ENCODE measurements at regions not wholly inside any gene's neighbourhood (a gene's known extent, or its start where the extent isn't known, plus 50 kb on each side); places are given as distances from the start of the nearest gene placed in this dataset.

DNA sequence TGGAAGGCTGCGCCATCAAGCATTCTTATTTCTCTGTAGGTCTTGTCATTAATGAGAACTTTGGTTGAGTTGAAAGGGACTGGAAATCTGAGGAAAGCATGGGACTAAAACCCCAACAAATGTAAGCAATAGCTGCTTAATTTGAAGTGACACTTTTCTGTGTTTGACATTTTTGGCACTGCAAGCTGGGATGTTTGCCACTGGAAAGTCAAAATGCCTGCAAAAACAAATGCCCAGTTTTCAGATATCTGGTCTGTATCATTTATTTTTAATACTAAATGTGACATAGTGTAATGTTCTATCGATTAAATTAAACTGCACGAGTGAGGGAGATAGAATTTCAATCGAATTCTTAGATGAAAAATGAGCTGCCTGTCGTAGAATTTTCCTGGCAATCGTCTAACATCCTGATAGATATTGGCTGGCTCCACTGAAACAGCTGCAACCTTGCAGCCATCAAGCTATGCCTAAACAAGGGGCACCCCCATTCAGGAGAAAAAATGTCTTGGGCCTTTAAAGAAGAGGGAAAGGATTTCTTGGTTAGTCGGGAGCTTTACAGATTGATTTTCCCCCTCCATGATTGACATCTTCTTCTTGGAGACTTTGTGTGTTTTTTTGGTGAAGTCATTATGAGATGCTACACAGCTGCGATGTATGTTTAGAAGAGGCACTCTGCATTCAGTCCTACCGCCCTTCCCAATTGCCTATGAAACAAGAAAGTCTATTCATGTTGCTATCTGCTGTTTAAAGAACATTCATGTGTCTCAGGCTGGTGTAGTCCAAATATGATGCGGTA is 316.7 kb upstream of the TBL1XR1 start:
- intact Hi-C loops (cut with DNase I, micrococcal nuclease), result no loop called here
- no peak overlapping the region for H3K27ac Mint-ChIP-seq
- H3K27me3 Mint-ChIP-seq, result no peaks in the 10 kb centered on the region
- DNase-seq, result no peak
- POLR2A ChIA-PET, result no interaction called here
- H3K27me3 ChIP-seq (ENCODE audit: control insufficient read depth in 1 of 2, insufficient read depth in 2 of 2, low read length in 2 of 2), result no peaks in the 10 kb centered on the region
- no peak overlapping the region for H3K4me3 Mint-ChIP-seq
- H3K36me3 ChIP-seq (ENCODE audit: insufficient read depth, low read length), result no peaks in the 10 kb centered on the region
- no peaks in the 10 kb centered on the region for H3K4me1 Mint-ChIP-seq (ENCODE audit: low read depth)
- CTCF ChIA-PET, result no interaction called here
- no peaks in the 10 kb centered on the region for H3K36me3 Mint-ChIP-seq (ENCODE audit: low read depth)
- TF ChIP-seq, protein P1, sequence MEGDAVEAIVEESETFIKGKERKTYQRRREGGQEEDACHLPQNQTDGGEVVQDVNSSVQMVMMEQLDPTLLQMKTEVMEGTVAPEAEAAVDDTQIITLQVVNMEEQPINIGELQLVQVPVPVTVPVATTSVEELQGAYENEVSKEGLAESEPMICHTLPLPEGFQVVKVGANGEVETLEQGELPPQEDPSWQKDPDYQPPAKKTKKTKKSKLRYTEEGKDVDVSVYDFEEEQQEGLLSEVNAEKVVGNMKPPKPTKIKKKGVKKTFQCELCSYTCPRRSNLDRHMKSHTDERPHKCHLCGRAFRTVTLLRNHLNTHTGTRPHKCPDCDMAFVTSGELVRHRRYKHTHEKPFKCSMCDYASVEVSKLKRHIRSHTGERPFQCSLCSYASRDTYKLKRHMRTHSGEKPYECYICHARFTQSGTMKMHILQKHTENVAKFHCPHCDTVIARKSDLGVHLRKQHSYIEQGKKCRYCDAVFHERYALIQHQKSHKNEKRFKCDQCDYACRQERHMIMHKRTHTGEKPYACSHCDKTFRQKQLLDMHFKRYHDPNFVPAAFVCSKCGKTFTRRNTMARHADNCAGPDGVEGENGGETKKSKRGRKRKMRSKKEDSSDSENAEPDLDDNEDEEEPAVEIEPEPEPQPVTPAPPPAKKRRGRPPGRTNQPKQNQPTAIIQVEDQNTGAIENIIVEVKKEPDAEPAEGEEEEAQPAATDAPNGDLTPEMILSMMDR (IDR thresholded peaks at IDR 0.05), result no peak
- H3K27ac ChIP-seq (ENCODE audit: low read depth in 1 of 2, low read length in 2 of 2), result no peak overlapping the region
- no peaks in the 10 kb centered on the region for H3K4me1 ChIP-seq (ENCODE audit: insufficient read depth, low read length)
- no peaks in the 10 kb centered on the region for H3K9me3 Mint-ChIP-seq
- ATAC-seq (ENCODE audit: poor library complexity), result no peak
- H3K9me3 ChIP-seq (ENCODE audit: control insufficient read depth in 1 of 2, insufficient read depth in 1 of 2, low read length in 2 of 2), result no peaks in the 10 kb centered on the region
- no peak overlapping the region for H3K4me3 ChIP-seq (ENCODE audit: low read length)

DNA sequence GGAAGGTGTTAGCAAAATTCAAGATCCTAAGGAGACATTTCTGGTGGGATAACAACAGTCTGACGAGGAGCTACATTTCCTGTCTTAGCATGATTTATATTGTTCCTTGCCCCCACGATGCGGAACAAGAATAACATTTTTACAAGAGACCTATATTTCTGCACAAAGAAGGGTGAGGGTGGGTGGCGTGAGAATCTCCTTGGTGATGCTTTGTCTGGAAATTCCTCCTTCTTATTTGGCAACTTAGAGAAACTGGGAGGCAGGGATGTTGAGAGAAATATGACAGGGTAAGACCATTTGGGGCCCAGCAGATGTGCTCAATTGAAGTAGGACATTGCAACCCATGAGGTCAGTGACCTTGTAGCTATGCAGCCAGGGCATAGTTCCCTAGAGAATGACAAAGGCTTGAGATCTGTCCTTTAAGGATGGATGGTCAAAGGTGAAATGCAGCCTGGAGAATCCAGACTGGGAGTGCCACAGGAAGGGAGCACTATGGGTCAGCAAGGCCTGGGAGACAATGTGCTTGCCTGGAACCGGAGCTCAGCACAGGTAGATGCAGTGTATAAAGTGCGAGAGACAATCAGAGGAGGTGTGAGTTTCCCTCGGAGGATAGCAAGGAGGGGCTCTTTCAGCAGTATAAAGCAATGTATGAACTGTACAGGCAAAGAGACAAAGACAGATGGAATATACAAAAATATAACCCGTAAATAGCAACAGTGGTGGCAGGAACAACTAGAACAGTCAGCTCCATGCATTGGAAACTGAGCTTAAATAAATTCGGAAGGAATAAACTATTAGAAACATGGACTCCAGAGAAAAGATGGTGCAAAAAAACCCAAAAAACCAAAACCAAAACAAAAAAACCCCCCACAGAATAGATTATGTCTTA is 317.6 kb upstream of the TBL1XR1 start:
- H3K4me3 ChIP-seq (ENCODE audit: low read length), result no peak overlapping the region
- no peak overlapping the region for H3K27ac ChIP-seq (ENCODE audit: low read depth in 1 of 2, low read length in 2 of 2)
- no peak overlapping the region for H3K4me3 Mint-ChIP-seq
- CTCF ChIA-PET, result no interaction called here
- no peak overlapping the region for H3K27ac Mint-ChIP-seq
- no peaks in the 10 kb centered on the region for H3K27me3 Mint-ChIP-seq
- POLR2A ChIA-PET, result interaction anchor here (1.0 kb wide), 1 partner anchor 23 kb away, joined by 3 read pairs; no protein-coding TSS in a partner anchor
- DNase-seq (no peak), ATAC-seq (ENCODE audit: poor library complexity) (no peak)
- H3K27me3 ChIP-seq (ENCODE audit: control insufficient read depth in 1 of 2, insufficient read depth in 2 of 2, low read length in 2 of 2), result no peaks in the 10 kb centered on the region
- no peaks in the 10 kb centered on the region for H3K4me1 ChIP-seq (ENCODE audit: insufficient read depth, low read length)
- no peaks in the 10 kb centered on the region for H3K9me3 Mint-ChIP-seq
- intact Hi-C loops (cut with DNase I, micrococcal nuclease), result no loop called here
- no peaks in the 10 kb centered on the region for H3K36me3 Mint-ChIP-seq (ENCODE audit: low read depth)
- no peaks in the 10 kb centered on the region for H3K9me3 ChIP-seq (ENCODE audit: control insufficient read depth in 1 of 2, insufficient read depth in 1 of 2, low read length in 2 of 2)
- no peaks in the 10 kb centered on the region for H3K4me1 Mint-ChIP-seq (ENCODE audit: low read depth)
- TF ChIP-seq, protein P1 (IDR thresholded peaks at IDR 0.05), result no peak
- H3K36me3 ChIP-seq (ENCODE audit: insufficient read depth, low read length), result no peaks in the 10 kb centered on the region

DNA sequence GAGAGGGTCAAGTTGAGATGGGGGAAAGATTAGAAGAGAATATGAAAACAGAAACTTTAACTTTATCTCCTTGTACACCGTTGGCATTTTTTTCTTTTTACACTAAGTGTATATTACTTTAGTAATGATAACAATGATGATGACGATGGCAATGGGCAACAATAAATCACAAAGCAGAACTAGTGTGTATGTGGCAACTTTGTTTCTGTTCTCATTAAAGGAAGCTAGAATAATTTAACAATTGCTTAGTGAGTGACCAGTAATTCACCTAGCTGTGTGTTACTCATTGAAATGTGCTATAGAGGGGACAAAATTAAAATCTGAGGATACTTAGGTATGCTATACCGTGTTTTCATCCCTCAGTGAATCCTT is 318.5 kb upstream of the TBL1XR1 start:
- Histone ChIP-seq H3K4me1 (ENCODE audit: insufficient read depth, low read length) (no peaks in the 10 kb centered on the region), H3K27ac (ENCODE audit: low read depth in 1 of 2, low read length in 2 of 2) (no peak overlapping the region), H3K27me3 (ENCODE audit: control insufficient read depth in 1 of 2, insufficient read depth in 2 of 2, low read length in 2 of 2) (no peaks in the 10 kb centered on the region), H3K36me3 (ENCODE audit: insufficient read depth, low read length) (no peaks in the 10 kb centered on the region), H3K9me3 (ENCODE audit: control insufficient read depth in 1 of 2, insufficient read depth in 1 of 2, low read length in 2 of 2) (no peaks in the 10 kb centered on the region), H3K4me3 (ENCODE audit: low read length) (no peak overlapping the region)
- TF ChIP-seq, protein P1 (IDR thresholded peaks at IDR 0.05), result no peak
- H3K27ac Mint-ChIP-seq, result no peak overlapping the region
- no peaks in the 10 kb centered on the region for H3K27me3 Mint-ChIP-seq
- H3K4me3 Mint-ChIP-seq, result no peak overlapping the region
- no peaks in the 10 kb centered on the region for H3K9me3 Mint-ChIP-seq
- no peaks in the 10 kb centered on the region for H3K4me1 Mint-ChIP-seq (ENCODE audit: low read depth)
- no peak for ATAC-seq (ENCODE audit: poor library complexity)
- intact Hi-C loops (cut with DNase I, micrococcal nuclease), result no loop called here
- no peaks in the 10 kb centered on the region for H3K36me3 Mint-ChIP-seq (ENCODE audit: low read depth)
- CTCF ChIA-PET, result interaction anchor here (1.3 kb wide), 1 partner anchor 12 kb away, joined by 3 read pairs; no protein-coding TSS in a partner anchor
- POLR2A ChIA-PET, result interaction anchor here (1.0 kb wide), 1 partner anchor 24 kb away, joined by 3 read pairs; no protein-coding TSS in a partner anchor
- no peak for DNase-seq
